ENCODE measurements at regions not wholly inside any gene's neighbourhood (a gene's known extent, or its start where the extent isn't known, plus 50 kb on each side); places are given as distances from the start of the nearest gene placed in this dataset.

- TF ChIP-seq EZH2 (IDR thresholded peaks at IDR 0.05) = no peak
- no peak for TF ChIP-seq POLR2AphosphoS5 (IDR thresholded peaks at IDR 0.05; ENCODE audit: borderline replicate concordance, low read depth, low read length)
- TF ChIP-seq FOXP2 (optimal IDR thresholded peaks at IDR 0.05; ENCODE audit: control extremely low read depth, extremely low read length, insufficient read depth) = no peak
These were observed 181.6 kb downstream of the MFSD1 start for GRCh38 chr3:158983216-158984099.

Data from SK-N-MC (cell line).